ENCODE measurements at regions not wholly inside any gene's neighbourhood (a gene's known extent, or its start where the extent isn't known, plus 50 kb on each side); places are given as distances from the start of the nearest gene placed in this dataset.

- no peaks in the 10 kb centered on the region for H3K4me1 ChIP-seq (ENCODE audit: insufficient read depth)
- H3K27ac ChIP-seq = no peak overlapping the region
- intact Hi-C loops (cut with DNase I) = no loop called here
- DNase-seq = no peak
- no peaks in the 10 kb centered on the region for H3K27me3 ChIP-seq
- TF ChIP-seq CTCF (IDR thresholded peaks at IDR 0.05) (no peak), POLR2A (IDR thresholded peaks at IDR 0.05) (no peak), EP300 (IDR thresholded peaks at IDR 0.05) (no peak)
- no peaks in the 10 kb centered on the region for H3K36me3 ChIP-seq
- 74 to 85% (median 82%) methylated on average over 5 of the region's 5 CpGs for WGBS, 3 donors
- no peaks in the 10 kb centered on the region for H3K9me3 ChIP-seq
- no peak overlapping the region for H3K4me3 ChIP-seq
Observed at GRCh38 chr11:81071606-81072005, 1630.8 kb upstream of the TENM4 start.

GRCh38 chr11:81070948-81071347 is 1630.1 kb upstream of the TENM4 start:
- H3K27me3 ChIP-seq = no peaks in the 10 kb centered on the region
- no peak overlapping the region for H3K4me3 ChIP-seq
- no peaks in the 10 kb centered on the region for H3K9me3 ChIP-seq
- 73 to 77% (median 76%) methylated on average over 4 of the region's 4 CpGs for WGBS, 3 donors
- no peak for DNase-seq
- H3K36me3 ChIP-seq = no peaks in the 10 kb centered on the region
- no peak overlapping the region for H3K27ac ChIP-seq
- H3K4me1 ChIP-seq (ENCODE audit: insufficient read depth) = no peaks in the 10 kb centered on the region
- TF ChIP-seq CTCF (IDR thresholded peaks at IDR 0.05) (no peak), POLR2A (IDR thresholded peaks at IDR 0.05) (no peak), EP300 (IDR thresholded peaks at IDR 0.05) (no peak)
- intact Hi-C loops (cut with DNase I) = no loop called here

- no peaks in the 10 kb centered on the region for H3K4me1 ChIP-seq (ENCODE audit: insufficient read depth)
- WGBS, 3 donors = 12 to 25% (median 19%) methylated on average over 1 of the region's 1 CpG
- no peak for TF ChIP-seq EP300 (IDR thresholded peaks at IDR 0.05)
- no peaks in the 10 kb centered on the region for H3K27me3 ChIP-seq
- no peak for DNase-seq
- no peak overlapping the region for H3K4me3 ChIP-seq
- intact Hi-C loops (cut with DNase I) = no loop called here
- H3K27ac ChIP-seq = no peak overlapping the region
- H3K36me3 ChIP-seq = no peaks in the 10 kb centered on the region
- H3K9me3 ChIP-seq = no peaks in the 10 kb centered on the region
Observed at GRCh38 chr11:81059356-81059755, 1618.5 kb upstream of the TENM4 start.

GRCh38 chr11:81052344-81053158 is 1611.7 kb upstream of the TENM4 start:
- DNase-seq = no peak
- Histone ChIP-seq H3K4me3 (no peak overlapping the region), H3K27ac (no peak overlapping the region), H3K9me3 (no peaks in the 10 kb centered on the region), H3K4me1 (ENCODE audit: insufficient read depth) (no peaks in the 10 kb centered on the region), H3K27me3 (no peaks in the 10 kb centered on the region), H3K36me3 (no peaks in the 10 kb centered on the region)
- 63 to 95% (median 83%) methylated on average over 3 of the region's 3 CpGs for WGBS, 3 donors
- TF ChIP-seq CTCF (IDR thresholded peaks at IDR 0.05) (no peak), EP300 (IDR thresholded peaks at IDR 0.05) (no peak), POLR2A (IDR thresholded peaks at IDR 0.05) (no peak)
- intact Hi-C loops (cut with DNase I) = no loop called here

- no peak for DNase-seq
- no peak overlapping the region for H3K27ac ChIP-seq
- TF ChIP-seq EP300 (IDR thresholded peaks at IDR 0.05) (no peak), CTCF (IDR thresholded peaks at IDR 0.05) (no peak), POLR2A (IDR thresholded peaks at IDR 0.05) (no peak)
- intact Hi-C loops (cut with DNase I) = no loop called here
- no peaks in the 10 kb centered on the region for H3K27me3 ChIP-seq
- 64 to 70% (median 65%) methylated on average over 2 of the region's 2 CpGs for WGBS, 3 donors
- no peaks in the 10 kb centered on the region for H3K36me3 ChIP-seq
- no peak overlapping the region for H3K4me3 ChIP-seq
- no peaks in the 10 kb centered on the region for H3K4me1 ChIP-seq (ENCODE audit: insufficient read depth)
- H3K9me3 ChIP-seq = peaks cover 0 to 3% of the 10 kb centered on the region in 2 donors
Observed at GRCh38 chr11:81039916-81040524, 1599.2 kb upstream of the TENM4 start.
